Muscle of back (tissue), 3 donors: ENCODE measurements at regions not wholly inside any gene's neighbourhood (a gene's known extent, or its start where the extent isn't known, plus 50 kb on each side); places are given as distances from the start of the nearest gene placed in this dataset.
A peak's percentile ranks its signal among the peaks of the same experiment; 100 is the strongest.

Experiments
- DNase-seq, 3 donors: peaks; one replicate each; pipeline versions ENCODE4 v3.0.0 to v3.0.0-alpha.2; 2013

- no peak for DNase-seq
These were observed 253.4 kb downstream of the GXYLT1 start for GRCh38 chr12:41891226-41891625.

DNA sequence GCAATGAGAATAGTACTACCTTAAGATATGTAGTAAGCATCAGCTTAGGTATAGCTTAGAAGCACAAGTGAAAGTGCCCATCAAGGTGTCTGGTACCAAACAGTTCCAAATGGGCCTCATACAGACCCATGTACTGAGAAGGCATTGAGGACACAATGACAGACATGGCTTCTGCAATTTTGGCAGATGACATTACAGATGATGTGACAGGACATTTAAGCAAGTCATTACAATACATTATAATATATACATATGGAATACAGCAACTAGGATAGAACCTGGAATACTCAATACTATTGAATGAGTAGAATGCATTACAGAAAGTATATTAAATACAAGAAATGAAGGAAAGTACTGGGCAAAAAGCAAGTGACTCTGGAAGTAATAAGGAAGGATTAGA lies 256.4 kb downstream of the GXYLT1 start:
- DNase-seq: no peak

DNA sequence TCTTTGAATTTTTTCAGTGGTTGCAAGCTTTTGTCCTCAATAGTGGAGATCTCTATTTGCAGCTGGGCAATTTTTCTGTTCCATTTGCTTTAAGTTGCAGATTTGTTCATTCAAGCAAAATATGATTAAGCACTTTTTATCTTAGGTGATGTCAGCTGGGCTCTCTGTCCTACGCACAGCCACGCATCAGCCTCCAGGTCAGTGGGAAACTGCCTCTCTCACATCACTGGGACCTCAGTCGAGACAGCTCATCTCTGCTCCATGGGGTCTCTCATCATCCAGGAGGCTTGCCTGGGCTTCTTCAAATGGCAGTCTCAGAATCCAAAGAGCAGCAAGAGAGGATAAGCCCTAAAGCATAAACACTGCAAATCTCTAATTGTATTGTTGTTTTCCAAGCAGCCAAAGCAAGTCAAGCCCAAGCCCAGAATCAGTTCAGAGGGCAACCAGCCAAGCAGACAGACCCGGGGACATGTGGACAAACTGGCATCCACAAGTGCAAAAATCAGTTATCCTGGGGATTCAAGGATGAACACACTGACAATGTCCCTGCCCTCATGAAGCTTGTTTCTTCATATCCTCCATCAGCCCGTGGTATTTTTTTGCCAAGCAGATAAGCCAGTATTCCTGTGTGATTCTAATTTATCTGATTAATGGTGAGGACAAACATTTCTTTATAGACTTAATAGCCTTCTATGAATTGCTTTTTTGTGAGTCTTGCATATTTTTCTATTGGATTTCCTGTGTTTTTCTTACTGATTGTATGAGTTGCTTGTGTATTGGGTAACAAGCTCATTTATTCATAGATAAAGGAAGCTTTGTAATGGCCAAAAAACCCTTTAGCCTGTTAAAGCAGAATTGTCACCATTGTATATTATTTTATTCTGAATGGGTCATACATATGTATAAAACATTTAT lies 262.5 kb downstream of the GXYLT1 start:
- no peak for DNase-seq

- no peak for DNase-seq
These were observed 275.2 kb downstream of the GXYLT1 start for GRCh38 chr12:41869432-41869831.

GRCh38 chr12:41866878-41867430 lies 277.7 kb downstream of the GXYLT1 start:
- no peak for DNase-seq

DNA sequence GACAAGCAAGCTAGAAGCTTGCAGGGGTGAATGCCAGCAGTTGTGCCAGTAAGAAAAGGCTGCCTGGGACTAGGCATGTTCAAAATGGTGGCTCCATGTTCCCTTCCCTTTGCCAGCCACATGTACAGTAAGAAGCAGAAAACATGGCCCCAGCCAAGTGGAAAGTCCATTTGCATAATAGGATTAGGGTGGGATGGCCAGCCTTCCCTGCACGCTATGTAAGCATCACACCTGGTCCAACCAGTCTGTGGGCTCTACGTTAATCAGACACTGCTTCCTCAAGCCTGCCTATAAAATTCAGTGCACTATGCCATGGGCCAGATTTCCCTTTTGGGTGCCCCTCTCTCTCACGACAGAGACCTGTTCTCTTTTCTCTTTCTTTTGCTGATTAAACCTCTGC lies 288.4 kb downstream of the GXYLT1 start:
- DNase-seq: no peak

DNA sequence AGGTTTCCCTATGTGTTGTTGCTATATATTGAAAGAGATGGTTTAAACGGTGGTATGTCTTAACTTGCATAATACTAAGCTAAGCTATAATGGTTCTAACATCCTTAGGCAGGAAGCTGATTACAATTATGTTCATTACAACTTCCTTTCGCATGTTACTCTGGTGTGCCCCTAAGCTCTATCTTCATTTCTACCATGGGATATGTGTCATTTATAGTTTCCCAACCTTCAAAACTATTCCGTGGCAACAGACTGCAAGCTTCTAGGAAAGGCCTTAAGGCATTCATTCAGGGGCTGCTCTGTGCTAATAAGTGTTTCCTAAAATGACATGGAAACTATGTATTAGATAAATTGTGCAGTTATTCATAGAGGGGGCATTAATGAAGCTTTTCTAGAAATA lies 294.6 kb downstream of the GXYLT1 start:
- DNase-seq: peak in 1 of 3 donors; percentile 2

DNA sequence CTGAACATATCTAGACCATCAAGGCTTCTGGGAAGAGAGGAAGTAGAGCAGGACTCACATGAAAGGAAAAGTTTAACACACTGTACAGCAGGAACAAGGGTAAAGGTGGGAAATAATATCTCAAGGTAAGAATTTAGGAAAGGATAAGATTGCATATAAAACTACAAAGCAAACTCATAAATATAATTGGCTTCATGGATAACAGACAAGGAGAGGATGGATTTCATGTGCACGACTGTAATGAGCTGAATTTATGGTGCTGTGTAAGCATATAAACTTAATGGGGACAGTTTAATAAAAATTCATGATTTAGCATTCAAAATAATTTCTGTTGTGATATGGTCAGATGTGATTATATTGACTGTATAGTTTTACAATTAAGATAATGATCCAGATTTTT lies 298.0 kb downstream of the GXYLT1 start:
- no peak for DNase-seq

DNA sequence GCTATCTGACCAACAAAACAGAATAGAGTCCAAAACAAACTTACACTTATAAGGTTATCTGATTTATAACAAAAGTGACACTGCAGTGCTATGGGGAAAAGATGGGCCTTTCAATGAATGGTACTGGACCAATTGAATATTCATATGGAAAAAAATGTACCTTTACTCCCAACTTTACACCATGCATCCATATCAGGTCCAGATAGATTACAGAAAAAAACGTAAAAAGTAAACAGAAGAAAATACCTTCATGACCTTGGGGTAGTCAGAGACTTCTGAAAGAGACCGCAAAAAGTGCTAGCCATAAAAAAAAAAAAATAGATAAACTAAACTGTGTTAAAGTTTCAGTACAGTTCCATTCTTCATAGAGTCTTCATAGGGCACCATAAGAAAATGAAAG lies 308.3 kb downstream of the GXYLT1 start:
- DNase-seq: no peak

DNA sequence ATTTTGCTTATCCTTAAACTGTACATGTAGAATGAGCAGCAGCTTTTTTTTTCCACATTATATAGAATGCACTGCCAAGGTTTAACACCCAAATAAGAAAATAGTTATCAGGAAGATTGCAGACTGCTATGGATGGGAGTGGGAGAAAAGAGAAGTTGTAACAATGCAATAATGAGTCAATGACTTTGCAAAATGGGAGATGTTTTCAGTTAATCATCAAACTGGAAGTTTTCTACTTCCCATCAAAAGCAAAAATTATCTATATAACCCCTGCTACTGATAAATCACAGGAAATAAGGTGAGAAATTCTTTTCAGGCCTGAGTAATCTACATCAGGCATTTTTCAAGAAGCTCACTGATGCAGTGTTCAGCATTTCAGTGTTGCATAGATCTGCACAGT lies 309.1 kb downstream of the GXYLT1 start:
- DNase-seq: no peak

GRCh38 chr12:41819948-41820347 lies 324.7 kb downstream of the GXYLT1 start:
- DNase-seq: no peak

DNA sequence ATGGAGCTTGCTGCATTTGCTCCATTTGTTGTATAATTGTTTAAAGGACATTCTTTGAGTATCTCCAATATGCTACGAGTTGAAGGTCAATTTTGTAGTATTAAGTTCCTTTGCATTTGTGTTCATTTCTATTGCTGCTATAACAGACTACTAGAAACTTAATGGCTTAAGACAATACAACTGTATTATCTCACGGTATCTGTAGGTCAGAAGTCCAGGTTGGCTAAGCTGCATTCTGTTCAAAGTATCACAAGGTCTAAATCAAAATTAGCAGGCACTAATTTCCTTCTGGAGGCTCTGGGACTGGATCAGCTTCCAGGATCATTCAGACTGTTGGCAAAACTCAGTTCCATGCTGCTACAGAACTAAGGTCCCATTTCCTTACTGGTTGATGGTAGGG lies 340.6 kb downstream of the GXYLT1 start:
- no peak for DNase-seq

DNA sequence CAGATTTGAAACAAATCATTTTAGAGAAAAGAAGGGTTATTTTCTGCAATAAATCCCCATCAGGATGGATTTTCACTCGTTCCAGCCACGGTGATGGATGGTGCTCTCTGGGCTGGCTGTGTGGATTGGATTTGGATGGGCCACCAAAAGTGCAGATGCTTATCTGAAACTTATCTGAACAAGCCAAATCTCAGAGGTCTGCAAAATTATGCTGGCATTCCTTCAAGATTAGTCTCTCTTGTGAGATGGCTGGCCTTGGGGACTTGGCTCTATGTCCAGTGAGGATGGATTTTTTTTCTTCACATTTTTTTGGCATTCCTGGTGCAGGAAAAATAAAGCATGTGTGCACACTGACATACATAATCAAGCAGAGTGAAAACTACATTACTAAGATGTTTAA lies 341.9 kb downstream of the GXYLT1 start:
- DNase-seq: no peak

- no peak for DNase-seq
These were observed 343.4 kb downstream of the GXYLT1 start for GRCh38 chr12:41801261-41801660.

DNA sequence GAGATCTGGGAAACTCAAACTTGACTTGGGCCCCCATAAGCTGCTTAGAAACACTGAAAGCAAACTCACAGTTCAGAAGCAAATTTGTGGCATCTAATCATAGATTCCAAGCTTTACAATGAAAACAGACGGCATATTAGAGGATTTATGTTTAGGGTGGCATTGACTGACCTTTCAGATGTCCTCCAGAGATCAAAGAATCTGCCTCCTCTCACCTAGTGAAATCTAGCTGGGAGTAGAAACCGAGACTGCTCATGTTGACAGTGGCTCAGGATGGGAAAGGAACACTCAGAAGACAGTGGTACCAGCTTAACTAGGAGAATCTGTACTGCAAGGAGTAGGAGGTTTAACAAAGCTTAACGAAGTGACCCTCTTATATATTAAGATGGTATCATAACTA lies 345.0 kb downstream of the GXYLT1 start:
- DNase-seq: no peak

DNA sequence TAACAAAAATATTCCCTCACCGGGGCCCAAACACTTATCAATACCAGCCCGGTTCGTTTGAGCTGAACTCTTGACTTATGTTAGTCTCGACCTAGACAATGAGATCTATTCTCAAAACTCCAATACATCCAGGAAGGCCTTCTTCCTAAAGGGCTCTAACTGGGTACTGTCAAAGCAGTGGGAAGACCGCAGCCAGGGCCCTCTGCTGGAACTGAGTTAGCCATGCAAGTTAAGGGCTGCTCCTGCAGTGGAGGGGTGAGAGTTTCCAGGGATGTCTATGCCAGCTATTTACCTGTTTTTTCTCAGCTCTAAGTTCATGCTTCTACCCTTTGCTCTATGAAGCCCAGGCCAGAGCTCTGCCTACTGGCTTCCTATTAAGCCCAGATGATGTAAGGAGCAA lies 348.8 kb downstream of the GXYLT1 start:
- peak in 1 of 3 donors; percentile 8 for DNase-seq

DNA sequence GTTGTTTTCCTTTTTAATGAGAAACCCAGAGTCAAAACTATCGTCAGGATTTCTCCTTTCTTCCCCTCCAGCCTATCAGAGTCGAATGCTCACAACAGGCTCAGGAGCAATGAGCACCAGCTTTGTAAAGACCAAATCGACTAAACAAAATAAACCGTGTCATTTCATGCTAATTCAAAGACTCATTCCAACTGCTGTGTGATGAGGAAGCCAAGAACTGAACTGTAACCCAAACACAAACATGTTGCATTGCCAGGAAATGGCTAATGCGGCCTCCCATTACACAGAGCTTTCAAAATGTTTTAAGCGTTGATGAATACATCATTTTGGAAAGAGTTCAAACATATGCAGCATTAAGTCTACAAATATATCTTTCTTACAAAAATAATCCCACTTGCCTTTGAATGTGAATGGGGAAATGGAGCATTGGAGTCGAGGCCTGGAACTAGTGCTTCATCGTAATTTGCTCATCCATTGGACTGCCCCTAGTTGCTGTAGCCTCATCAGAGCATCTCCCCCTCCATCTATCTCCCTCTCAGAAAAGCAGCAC lies 349.5 kb downstream of the GXYLT1 start:
- DNase-seq: peak; percentile 46 to 66 (median 49)

DNA sequence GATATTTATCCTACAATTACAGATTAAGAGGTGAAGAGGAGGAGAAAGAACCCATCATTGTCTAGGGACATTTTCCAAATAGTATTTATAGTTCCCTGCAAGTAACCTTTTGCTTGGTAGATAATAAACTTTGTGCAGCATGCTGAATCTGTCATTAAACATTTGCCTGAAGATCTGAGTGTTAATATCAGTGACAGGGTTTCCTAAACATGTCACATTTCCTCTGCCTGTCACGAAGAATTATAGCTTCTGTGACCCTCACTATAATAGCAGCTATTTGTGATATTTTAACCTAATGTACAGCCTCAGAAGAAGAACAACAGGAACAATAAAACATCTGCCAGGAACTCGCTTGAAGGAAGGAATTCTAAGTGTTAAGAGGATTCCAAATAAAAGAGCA lies 350.3 kb downstream of the GXYLT1 start:
- DNase-seq: peak in 1 of 3 donors; percentile 5

DNA sequence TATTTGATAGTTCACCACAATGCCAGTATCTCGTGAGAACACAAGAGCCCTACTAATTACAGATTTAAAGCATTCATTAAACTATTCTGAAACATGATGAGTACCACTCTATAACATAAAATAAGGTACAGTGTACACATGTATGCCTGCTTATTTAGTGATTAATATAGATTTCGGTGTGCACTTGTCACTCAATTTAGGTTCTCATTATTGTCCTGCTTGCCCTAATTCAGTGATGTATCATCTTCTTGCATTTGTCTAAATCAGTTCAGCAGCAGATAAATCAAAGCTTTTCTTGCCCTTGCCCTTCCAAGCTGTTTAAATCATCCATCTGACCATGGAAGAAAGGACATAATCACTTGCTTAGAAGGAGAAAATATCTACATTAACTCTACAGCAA lies 359.7 kb downstream of the GXYLT1 start:
- DNase-seq: no peak

DNA sequence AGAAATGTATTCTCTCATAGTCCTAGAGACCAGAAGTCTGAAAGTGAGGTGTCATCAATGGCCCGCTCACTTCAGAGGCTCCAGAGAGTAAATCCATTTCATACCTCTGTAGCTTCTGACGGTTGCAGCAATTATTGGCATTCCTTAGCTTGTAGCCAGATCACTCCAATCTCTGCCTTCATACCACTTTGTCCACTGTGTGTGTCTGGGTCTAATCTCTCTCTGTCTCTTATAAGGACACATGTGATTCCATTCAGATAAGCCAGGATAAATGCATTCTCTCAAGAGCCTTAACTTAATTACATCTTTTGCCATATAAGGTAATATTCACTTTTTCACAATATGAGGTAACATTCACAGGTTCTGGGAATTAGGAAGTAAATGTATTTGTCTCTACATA lies 365.7 kb downstream of the GXYLT1 start:
- DNase-seq: no peak

DNA sequence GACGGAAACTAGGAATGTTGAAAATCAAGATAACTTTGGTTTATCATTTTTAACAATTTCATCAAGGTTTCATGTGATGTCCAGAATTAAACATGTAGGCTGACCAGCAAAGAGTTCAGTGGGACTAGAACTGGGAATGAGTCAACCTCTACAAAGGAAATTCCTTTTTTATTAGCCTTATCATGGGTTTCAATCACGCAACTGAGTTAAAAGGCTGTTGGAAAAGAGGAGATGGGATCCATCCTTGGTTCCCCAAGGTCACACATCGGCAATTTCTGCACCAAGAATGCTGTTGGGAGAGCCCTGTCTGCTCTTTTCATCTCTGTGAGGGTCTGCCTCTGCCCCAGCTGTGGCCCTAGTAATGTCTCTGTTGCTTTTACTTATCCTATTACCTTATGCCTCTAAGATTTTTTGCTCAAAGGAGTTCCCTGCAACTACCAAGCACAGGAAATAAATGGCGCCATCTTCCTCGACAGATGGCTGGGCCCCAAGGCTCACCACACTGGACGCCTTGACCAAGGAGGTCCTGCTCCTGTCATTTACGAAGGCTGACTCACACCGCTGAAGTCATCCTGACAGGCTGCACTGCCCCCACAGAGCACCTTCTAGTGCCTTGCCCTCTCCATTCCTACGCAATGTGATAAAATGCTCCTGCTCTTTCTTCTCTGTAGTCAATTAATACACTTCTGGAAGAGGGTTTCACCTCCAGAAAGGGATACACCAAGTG lies 367.4 kb downstream of the GXYLT1 start:
- DNase-seq: no peak

GRCh38 chr12:41772478-41772877 lies 372.2 kb downstream of the GXYLT1 start:
- no peak for DNase-seq

DNA sequence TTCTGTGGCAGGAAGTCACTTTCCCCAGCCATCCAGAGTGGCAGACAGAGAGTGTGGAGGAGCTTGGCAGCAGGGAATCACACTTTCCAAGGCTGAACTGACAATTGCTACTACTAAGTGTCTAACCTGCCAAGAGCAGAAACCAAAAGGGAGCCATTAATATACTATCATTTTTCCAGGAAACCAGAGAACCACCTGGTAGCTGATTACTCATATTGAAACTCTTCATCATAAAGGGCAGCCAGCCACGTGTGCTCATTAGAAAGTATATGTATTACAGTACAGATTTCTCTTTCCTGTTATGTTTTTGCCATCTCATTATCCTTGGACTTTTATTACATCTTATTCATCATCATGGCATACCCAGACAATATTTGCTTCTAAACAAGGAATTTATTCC lies 374.9 kb downstream of the GXYLT1 start:
- no peak for DNase-seq
